ENCODE measurements at regions not wholly inside any gene's neighbourhood (a gene's known extent, or its start where the extent isn't known, plus 50 kb on each side); places are given as distances from the start of the nearest gene placed in this dataset.

GRCh38 chr12:5177731-5178130, 134.1 kb downstream of the KCNA5 start:
- no peaks in the 10 kb centered on the region for H3K9me3 ChIP-seq (ENCODE audit: control insufficient read depth, insufficient read depth, low read depth, low read length)
- no peaks in the 10 kb centered on the region for H3K36me3 ChIP-seq (ENCODE audit: control insufficient read depth in 2 of 2, insufficient read depth in 1 of 2, low read length in 2 of 2)
- CTCF ChIA-PET = interaction anchor here (1.0 to 1.1 kb wide), 2 partner anchors 62 to 191 kb away, joined by 3 read pairs; no protein-coding TSS in a partner anchor
- TF ChIP-seq ZNF626 (tag by site-specific recombination; IDR thresholded peaks at IDR 0.05) = no peak
- TF ChIP-seq ZNF791 (tag by site-specific recombination; IDR thresholded peaks at IDR 0.05) = no peak
- TF ChIP-seq REPIN1 (tag by site-specific recombination; IDR thresholded peaks at IDR 0.05; ENCODE audit: low read depth) = no peak
- no peak for TF ChIP-seq ZNF561 (tag by site-specific recombination; IDR thresholded peaks at IDR 0.05; ENCODE audit: borderline replicate concordance)
- TF ChIP-seq ZNF391 (tag by site-specific recombination; IDR thresholded peaks at IDR 0.05; ENCODE audit: borderline replicate concordance, low read depth) = no peak
- H3K4me1 ChIP-seq (ENCODE audit: control insufficient read depth, insufficient read depth, low read length) = no peaks in the 10 kb centered on the region
- H3K27ac ChIP-seq (ENCODE audit: extremely low read depth, low read depth, low read length) = no peak overlapping the region
- POLR2A ChIA-PET = no interaction called here
- H3K4me3 ChIP-seq (ENCODE audit: low read depth, low read length) = no peak overlapping the region

GRCh38 chr12:5178571-5178970, 134.9 kb downstream of the KCNA5 start:
- TF ChIP-seq ZNF416 (tag by site-specific recombination; IDR thresholded peaks at IDR 0.05) (no peak), ZNF624 (tag by site-specific recombination; IDR thresholded peaks at IDR 0.05) (no peak), ZNF747 (tag by site-specific recombination; IDR thresholded peaks at IDR 0.05) (no peak), ZNF654 (tag by site-specific recombination; IDR thresholded peaks at IDR 0.05; ENCODE audit: low read depth) (no peak)
- ChIA-PET POLR2A (no interaction called here), CTCF (interaction anchor here (0.6 to 0.7 kb wide), 2 partner anchors 253 to 655 kb away, joined by 3 read pairs; partner anchors contain the start of gene NTF3)
- no peaks in the 10 kb centered on the region for H3K36me3 ChIP-seq (ENCODE audit: control insufficient read depth in 2 of 2, insufficient read depth in 1 of 2, low read length in 2 of 2)
- H3K4me1 ChIP-seq (ENCODE audit: control insufficient read depth, insufficient read depth, low read length) = no peaks in the 10 kb centered on the region
- H3K9me3 ChIP-seq (ENCODE audit: control insufficient read depth, insufficient read depth, low read depth, low read length) = no peaks in the 10 kb centered on the region
- no peak overlapping the region for H3K27ac ChIP-seq (ENCODE audit: extremely low read depth, low read depth, low read length)
- no peak overlapping the region for H3K4me3 ChIP-seq (ENCODE audit: low read depth, low read length)

GRCh38 chr12:5180496-5180895, 136.8 kb downstream of the KCNA5 start:
- Histone ChIP-seq H3K27ac (ENCODE audit: extremely low read depth, low read depth, low read length) (no peak overlapping the region), H3K4me1 (ENCODE audit: control insufficient read depth, insufficient read depth, low read length) (no peaks in the 10 kb centered on the region), H3K36me3 (ENCODE audit: control insufficient read depth in 2 of 2, insufficient read depth in 1 of 2, low read length in 2 of 2) (no peaks in the 10 kb centered on the region), H3K4me3 (ENCODE audit: low read depth, low read length) (no peak overlapping the region), H3K9me3 (ENCODE audit: control insufficient read depth, insufficient read depth, low read depth, low read length) (no peaks in the 10 kb centered on the region)
- POLR2A ChIA-PET = no interaction called here
- CTCF ChIA-PET = no interaction called here
- TF ChIP-seq ZNF37A (tag by site-specific recombination; IDR thresholded peaks at IDR 0.05) (no peak), ZBTB6 (tag by site-specific recombination; IDR thresholded peaks at IDR 0.05) (no peak), FEZF1 (tag by site-specific recombination; IDR thresholded peaks at IDR 0.05) (no peak), ZNF701 (tag by site-specific recombination; IDR thresholded peaks at IDR 0.05) (no peak), ZNF157 (tag by site-specific recombination; IDR thresholded peaks at IDR 0.05) (no peak), ZNF610 (tag by site-specific recombination; IDR thresholded peaks at IDR 0.05; ENCODE audit: borderline replicate concordance) (no peak), ZNF366 (tag by site-specific recombination; conservative IDR thresholded peaks at IDR 0.05) (no peak), IKZF3 (tag by site-specific recombination; IDR thresholded peaks at IDR 0.05) (no peak), ZNF513 (tag by site-specific recombination; IDR thresholded peaks at IDR 0.05) (no peak), ZNF488 (tag by site-specific recombination; IDR thresholded peaks at IDR 0.05) (no peak), ZNF133 (tag by site-specific recombination; IDR thresholded peaks at IDR 0.05) (no peak), ZNF223 (tag by site-specific recombination; IDR thresholded peaks at IDR 0.05) (no peak), ZNF221 (tag by site-specific recombination; IDR thresholded peaks at IDR 0.05; ENCODE audit: borderline replicate concordance) (no peak), GLI4 (tag by site-specific recombination; IDR thresholded peaks at IDR 0.05) (no peak), ZFP41 (tag by site-specific recombination; IDR thresholded peaks at IDR 0.05; ENCODE audit: borderline replicate concordance) (no peak), ZSCAN4 (tag by site-specific recombination; IDR thresholded peaks at IDR 0.05) (no peak)
